Activated T-cell treated with anti-CD3 and anti-CD28 coated beads for 4 hours (primary cell): ENCODE measurements at regions not wholly inside any gene's neighbourhood (a gene's known extent, or its start where the extent isn't known, plus 50 kb on each side); places are given as distances from the start of the nearest gene placed in this dataset.

Experiments
- DNase-seq: peaks from one replicate; pipeline ENCODE4 v3.0.0-alpha.2; 2020

GRCh38 chr2:64322433-64322832 is 131.5 kb upstream of the LGALSL start:
- DNase-seq = no peak

GRCh38 chr2:64323197-64323596 is 130.8 kb upstream of the LGALSL start:
- DNase-seq = no peak

- DNase-seq = no peak
These were observed 129.1 kb upstream of the LGALSL start for GRCh38 chr2:64324746-64325410.

GRCh38 chr2:64325477-64325851 is 128.5 kb upstream of the LGALSL start:
- no peak for DNase-seq

- peak; percentile 30 for DNase-seq
These were observed 127.9 kb upstream of the LGALSL start for GRCh38 chr2:64325852-64326577.

- no peak for DNase-seq
These were observed 127.3 kb upstream of the LGALSL start for GRCh38 chr2:64326578-64327050.

- DNase-seq = no peak
These were observed 126.8 kb upstream of the LGALSL start for GRCh38 chr2:64327129-64327509.

- DNase-seq = peak; percentile 40
These were observed 126.2 kb upstream of the LGALSL start for GRCh38 chr2:64327510-64328414.

GRCh38 chr2:64328415-64328722 is 125.6 kb upstream of the LGALSL start:
- DNase-seq = no peak

- DNase-seq = no peak
These were observed 125.2 kb upstream of the LGALSL start for GRCh38 chr2:64328756-64329155.

GRCh38 chr2:64329848-64330247 is 124.1 kb upstream of the LGALSL start:
- DNase-seq = no peak

GRCh38 chr2:64330281-64331113 is 123.5 kb upstream of the LGALSL start:
- DNase-seq = peak; percentile 67

- DNase-seq = no peak
These were observed 122.8 kb upstream of the LGALSL start for GRCh38 chr2:64331114-64331645.

- DNase-seq = no peak
These were observed 121.9 kb upstream of the LGALSL start for GRCh38 chr2:64331849-64332699.

- no peak for DNase-seq
These were observed 117.8 kb upstream of the LGALSL start for GRCh38 chr2:64336171-64336570.

- no peak for DNase-seq
These were observed 116.6 kb upstream of the LGALSL start for GRCh38 chr2:64337314-64337713.

GRCh38 chr2:64338108-64338507 is 115.9 kb upstream of the LGALSL start:
- DNase-seq = no peak

GRCh38 chr2:64338910-64339500 is 115.0 kb upstream of the LGALSL start:
- no peak for DNase-seq

- no peak for DNase-seq
These were observed 112.5 kb upstream of the LGALSL start for GRCh38 chr2:64341461-64341860.

- DNase-seq = no peak
These were observed 111.5 kb upstream of the LGALSL start for GRCh38 chr2:64342195-64343099.
